NCI-H1694 treated with DMSO at 0.1 percent for 48 hours (cell line): ENCODE measurements at regions not wholly inside any gene's neighbourhood (a gene's known extent, or its start where the extent isn't known, plus 50 kb on each side); places are given as distances from the start of the nearest gene placed in this dataset.

Experiments
- DNase-seq: peaks from one replicate; lab custom pipeline; 2025; lab: John Stamatoyannopoulos, UW

- DNase-seq = no peak
These were observed 265.2 kb upstream of the PPP2R2D start for GRCh38 chr10:131635564-131636015.

DNA sequence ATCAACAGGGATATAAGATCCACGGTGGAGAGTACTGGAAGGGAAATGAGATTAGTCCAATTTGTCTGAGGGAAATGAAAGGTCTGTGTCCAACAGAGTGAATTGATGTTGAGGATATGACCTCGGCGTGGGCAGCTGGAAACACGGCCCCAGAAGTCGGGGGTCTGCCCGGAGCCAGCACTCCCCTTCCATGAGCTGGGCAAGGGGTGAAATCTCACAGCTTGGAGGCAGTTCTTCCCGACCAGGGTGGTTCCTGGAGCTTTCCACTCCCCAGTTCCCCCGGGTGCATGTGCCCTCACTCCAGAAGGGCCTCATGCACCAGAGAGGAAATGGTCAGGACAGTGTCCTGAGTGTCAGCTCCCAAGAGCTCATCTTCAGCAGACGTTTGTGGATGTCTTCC lies 264.7 kb upstream of the PPP2R2D start:
- no peak for DNase-seq

- no peak for DNase-seq
These were observed 263.7 kb upstream of the PPP2R2D start for GRCh38 chr10:131636841-131637724.

- DNase-seq = no peak
These were observed 262.5 kb upstream of the PPP2R2D start for GRCh38 chr10:131638049-131638879.

GRCh38 chr10:131638880-131639278 lies 261.9 kb upstream of the PPP2R2D start:
- DNase-seq = no peak

DNA sequence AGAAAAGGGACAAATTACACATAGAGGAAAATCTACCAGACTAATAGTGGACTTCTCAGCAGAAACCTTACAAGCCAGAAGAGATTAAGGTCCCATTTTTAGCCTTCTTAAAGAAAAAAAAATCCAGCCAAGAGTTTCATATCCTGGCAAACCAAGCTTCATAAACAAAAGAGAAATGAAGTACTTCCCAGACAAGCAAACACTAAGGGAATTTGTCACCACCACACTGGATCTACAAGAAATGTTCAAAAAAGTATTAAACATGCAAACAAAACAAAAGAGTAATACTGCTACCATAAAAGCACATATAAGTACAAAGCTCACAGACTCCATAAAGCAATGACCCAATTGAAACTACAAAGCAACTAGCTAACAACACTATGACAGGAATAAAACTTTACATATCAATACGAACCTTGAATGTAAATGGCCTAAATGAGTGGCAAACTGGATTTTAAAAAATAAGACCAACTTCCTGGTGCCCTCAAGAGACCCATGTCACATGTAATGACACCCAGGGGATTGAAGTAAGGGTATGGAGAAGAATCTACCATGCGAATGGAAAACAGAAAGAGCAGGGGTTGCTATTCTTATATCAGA lies 260.7 kb upstream of the PPP2R2D start:
- DNase-seq = no peak

- no peak for DNase-seq
These were observed 259.6 kb upstream of the PPP2R2D start for GRCh38 chr10:131641231-131641630.

DNA sequence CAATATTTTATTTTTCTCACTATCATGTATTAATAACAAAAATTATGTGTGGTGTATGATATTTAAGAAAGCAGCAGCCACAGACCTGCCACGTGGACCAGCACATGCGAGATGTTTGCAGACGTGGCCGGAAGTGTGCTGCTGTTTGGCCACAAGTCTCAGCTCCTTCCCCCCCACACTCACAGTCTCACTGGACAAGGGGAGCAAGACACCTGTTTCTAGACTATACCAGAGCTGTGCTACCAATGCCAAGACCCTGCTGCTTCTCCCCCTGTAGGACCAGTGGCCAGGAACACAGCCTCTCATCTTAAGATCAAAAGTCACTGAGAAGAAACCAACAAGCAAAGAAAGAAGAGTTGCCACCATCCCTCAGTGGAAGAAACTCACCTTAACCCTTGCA lies 258.9 kb upstream of the PPP2R2D start:
- DNase-seq = no peak

DNA sequence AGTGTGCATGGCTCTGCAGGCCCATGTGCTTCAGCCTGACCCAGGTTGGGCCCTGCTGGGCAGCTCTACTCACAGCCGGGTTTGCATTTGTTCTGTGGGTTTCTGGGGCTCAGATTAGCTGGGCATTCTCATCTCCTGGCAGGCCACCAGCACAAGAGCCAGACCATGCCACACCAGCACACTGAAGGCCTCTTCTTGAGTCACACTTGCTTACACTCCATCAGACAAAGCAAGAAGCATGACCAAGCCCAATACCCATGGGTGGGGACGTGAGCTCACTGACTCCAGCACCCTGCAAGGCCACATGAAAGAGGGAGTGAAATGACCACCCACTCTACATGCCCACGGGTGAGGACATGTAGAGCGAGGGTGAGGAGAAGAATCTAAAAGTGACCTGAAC lies 257.8 kb upstream of the PPP2R2D start:
- no peak for DNase-seq

DNA sequence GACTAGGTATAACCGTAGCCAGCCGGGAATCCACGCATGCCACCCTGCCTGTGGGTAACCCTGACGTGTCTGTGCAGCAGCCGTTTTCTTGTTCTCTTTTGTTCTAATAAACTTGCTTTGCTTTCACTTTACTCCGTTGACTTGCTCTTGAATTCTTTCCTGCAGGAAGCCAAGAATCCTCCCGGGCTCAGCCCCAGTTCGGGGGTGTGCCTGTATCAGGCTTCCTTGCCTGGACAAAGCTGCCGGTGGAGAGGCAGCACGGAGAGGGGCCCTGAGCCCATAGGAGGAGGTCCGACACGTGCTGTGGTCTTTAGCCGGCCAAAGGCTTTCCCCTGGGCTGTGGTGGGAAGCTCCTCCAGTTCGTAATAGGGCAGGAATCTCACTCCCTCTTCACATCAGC lies 256.5 kb upstream of the PPP2R2D start:
- no peak for DNase-seq

GRCh38 chr10:131644864-131645658 lies 255.7 kb upstream of the PPP2R2D start:
- DNase-seq = no peak

DNA sequence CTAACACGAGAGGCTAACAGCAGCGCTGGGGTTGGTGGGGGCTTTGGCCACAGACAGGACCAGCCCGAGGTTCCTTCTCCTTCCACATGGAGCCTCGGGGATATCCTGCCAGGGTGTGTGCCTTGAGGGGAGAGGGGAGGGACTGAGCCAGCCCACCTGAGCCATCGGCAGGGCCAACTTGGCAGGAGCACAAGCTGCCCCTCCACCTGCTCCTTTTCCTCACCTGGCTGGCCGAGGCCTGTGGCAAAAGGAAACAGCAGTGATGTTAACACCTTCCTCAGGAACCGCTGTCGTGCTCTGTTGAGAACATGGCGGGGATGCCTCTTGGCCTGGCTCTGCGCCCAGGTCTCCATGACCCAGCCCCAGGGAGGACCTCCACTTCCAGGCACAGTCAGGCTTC lies 255.1 kb upstream of the PPP2R2D start:
- no peak for DNase-seq

- no peak for DNase-seq
These were observed 254.0 kb upstream of the PPP2R2D start for GRCh38 chr10:131646551-131647525.

GRCh38 chr10:131647789-131648188 lies 253.0 kb upstream of the PPP2R2D start:
- no peak for DNase-seq

DNA sequence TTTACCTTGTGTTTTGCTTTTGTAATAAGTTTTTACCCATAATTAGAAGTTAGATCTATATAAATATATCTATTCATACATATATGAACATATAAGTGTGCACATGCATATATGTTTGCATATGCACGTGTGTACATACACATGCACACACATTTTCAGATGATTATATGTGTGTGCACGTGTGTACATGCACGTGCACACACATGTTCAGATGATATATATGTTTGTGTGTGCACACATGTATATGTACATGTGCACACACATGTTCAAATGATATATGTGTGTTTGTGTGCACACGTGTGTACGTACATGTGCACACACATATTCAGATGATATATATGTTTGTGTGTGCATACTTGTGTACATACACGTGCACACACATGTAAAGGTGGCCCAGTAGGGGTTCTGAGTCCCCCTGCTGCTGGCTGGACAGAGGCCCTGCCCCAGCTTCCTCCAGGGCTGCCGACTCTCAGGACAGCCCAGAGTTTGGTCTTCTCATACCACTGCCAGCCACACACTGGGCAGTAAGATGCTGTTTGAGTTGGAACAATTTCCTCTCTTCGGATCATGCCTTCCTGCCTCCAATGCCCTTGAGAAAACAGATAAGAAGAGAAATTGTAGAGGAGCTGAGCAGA lies 252.3 kb upstream of the PPP2R2D start:
- no peak for DNase-seq

- DNase-seq = no peak
These were observed 251.2 kb upstream of the PPP2R2D start for GRCh38 chr10:131649617-131650016.

- DNase-seq = no peak
These were observed 250.6 kb upstream of the PPP2R2D start for GRCh38 chr10:131650169-131650705.

DNA sequence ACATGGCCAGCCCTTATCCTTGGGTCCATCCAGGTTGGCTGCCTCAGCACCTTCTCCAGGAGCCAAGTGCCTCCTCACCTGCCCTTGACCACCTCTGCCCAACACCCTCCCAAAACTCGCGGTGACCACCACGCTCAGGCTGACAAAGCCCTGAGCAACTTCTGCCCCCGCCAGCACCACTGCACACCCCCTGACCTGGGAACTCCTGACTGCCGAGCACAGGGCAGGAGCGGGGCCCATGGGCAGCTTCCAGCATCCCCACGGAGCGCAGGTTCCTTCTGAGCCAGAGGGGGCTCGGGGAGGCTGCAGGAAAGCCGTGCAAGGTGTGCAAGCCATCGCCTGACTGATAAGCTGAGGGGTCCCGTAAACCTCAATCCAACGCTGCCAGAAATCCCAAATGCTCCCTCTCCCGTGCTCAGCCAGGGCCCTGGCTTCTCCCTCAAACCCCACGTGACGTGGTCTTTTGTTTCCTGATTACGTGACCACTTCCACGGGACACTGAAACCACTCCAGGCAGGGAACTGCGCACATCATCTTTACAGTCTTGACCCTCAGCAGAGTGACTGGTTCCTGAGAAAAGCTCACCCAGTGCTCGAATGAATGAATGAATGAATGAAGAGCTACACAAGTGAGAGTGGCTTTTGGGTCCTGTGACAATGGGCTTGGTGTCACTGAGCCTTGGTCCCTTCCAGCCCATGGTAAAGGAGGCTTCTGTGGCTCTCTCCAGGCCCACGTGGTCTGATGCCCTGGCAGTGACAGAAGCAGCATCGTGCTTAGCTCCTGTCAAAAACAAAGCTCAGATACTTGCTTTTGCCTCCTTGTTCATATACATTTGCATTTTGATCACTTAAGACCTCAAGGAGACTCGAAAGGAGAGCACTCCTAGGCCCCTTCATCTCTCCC lies 249.8 kb upstream of the PPP2R2D start:
- no peak for DNase-seq
